GM12878 (cell line): ENCODE measurements at regions not wholly inside any gene's neighbourhood (a gene's known extent, or its start where the extent isn't known, plus 50 kb on each side); places are given as distances from the start of the nearest gene placed in this dataset.
A peak's percentile ranks its signal among the peaks of the same experiment; 100 is the strongest.

Experiments used
- ATF7 ChIP-seq: fragments of 450-650 bp; IDR thresholded peaks from 2 replicates; pipeline ENCODE4 v1.6.1; 2016; ENCODE audit warnings: low read depth, mild to moderate bottlenecking
- BRCA1 ChIP-seq: IDR thresholded peaks from 2 replicates; pipeline ENCODE4 v1.6.1; 2011; ENCODE audit warnings: low read depth, low read length, improper control_type of control experiment
- CBFB ChIP-seq: IDR thresholded peaks from 2 replicates; pipeline ENCODE4 v1.6.1; 2016; ENCODE audit warnings: antibody characterized with exemption, low read depth
- CHD4 ChIP-seq: fragments of 200-600 bp; sonication (generic); IDR thresholded peaks from 2 replicates; pipeline ENCODE4 v1.6.1; 2016; ENCODE audit warnings: mild to moderate bottlenecking
- ETV6 ChIP-seq, 2 experiments: fragments of 450-650 bp in 1 of 2; IDR thresholded peaks in 1 of 2; conservative IDR thresholded peaks in 1 of 2; 2 replicates each; pipeline ENCODE4 v1.6.1; 2014; ENCODE audit warnings: antibody characterized with exemption in 1 of 2, borderline replicate concordance in 1 of 2, low read depth in 1 of 2, mild to moderate bottlenecking in 1 of 2, moderate library complexity in 1 of 2
- GATAD2B ChIP-seq: fragments of 450-650 bp; conservative IDR thresholded peaks from 2 replicates; pipeline ENCODE4 v1.6.1; 2017; ENCODE audit warnings: low read depth, mild to moderate bottlenecking, moderate library complexity
- IKZF1 ChIP-seq: fragments of 450-650 bp; conservative IDR thresholded peaks from 2 replicates; pipeline ENCODE4 v1.6.1; 2017; ENCODE audit warnings: antibody characterized with exemption, mild to moderate bottlenecking
- IKZF2 ChIP-seq, 2 experiments: fragments of 450-650 bp; IDR thresholded peaks; 2 replicates each; pipeline ENCODE4 v1.6.1; 2017; ENCODE audit warnings: mild to moderate bottlenecking in 2 of 2, moderate library complexity in 2 of 2
- MEF2B ChIP-seq: fragments of 450-650 bp; IDR thresholded peaks from 2 replicates; pipeline ENCODE4 v1.6.1; 2018; ENCODE audit warnings: mild to moderate bottlenecking, moderate library complexity; ENCODE audit not compliant: partially characterized antibody, poor library complexity, severe bottlenecking
- NBN ChIP-seq: fragments of 450-650 bp; IDR thresholded peaks from 2 replicates; pipeline ENCODE4 v1.6.1; 2016
- NFYA ChIP-seq: IDR thresholded peaks from 2 replicates; pipeline ENCODE4 v1.6.1; 2011; ENCODE audit warnings: low read depth, mild to moderate bottlenecking, low read length, improper control_type of control experiment, borderline replicate concordance
- NR2F1 ChIP-seq: fragments of 450-650 bp; conservative IDR thresholded peaks from 2 replicates; pipeline ENCODE4 v1.6.1; 2017; ENCODE audit warnings: mild to moderate bottlenecking
- REST ChIP-seq: IDR thresholded peaks from 2 replicates; pipeline ENCODE4 v1.6.1; 2012; ENCODE audit warnings: mild to moderate bottlenecking, low read depth, low read length
- SMC3 ChIP-seq: IDR thresholded peaks from 2 replicates; pipeline ENCODE4 v1.6.1; 2011; ENCODE audit warnings: low read length, improper control_type of control experiment, borderline replicate concordance
- TAF1 ChIP-seq: IDR thresholded peaks from 2 replicates; pipeline ENCODE4 v1.6.1; 2011; ENCODE audit warnings: mild to moderate bottlenecking, low read depth, low read length, borderline replicate concordance
- TBL1XR1 ChIP-seq: IDR thresholded peaks from 2 replicates; pipeline ENCODE4 v1.6.1; 2012; ENCODE audit warnings: low read depth, low read length, improper control_type of control experiment
- TCF12 ChIP-seq: IDR thresholded peaks from 2 replicates; pipeline ENCODE4 v1.6.1; 2011; ENCODE audit warnings: low read depth, mild to moderate bottlenecking, low read length
- ZNF592 ChIP-seq: fragments of 450-650 bp; IDR thresholded peaks from 2 replicates; pipeline ENCODE4 v1.6.1; 2017; ENCODE audit warnings: mild to moderate bottlenecking, moderate library complexity

DNA sequence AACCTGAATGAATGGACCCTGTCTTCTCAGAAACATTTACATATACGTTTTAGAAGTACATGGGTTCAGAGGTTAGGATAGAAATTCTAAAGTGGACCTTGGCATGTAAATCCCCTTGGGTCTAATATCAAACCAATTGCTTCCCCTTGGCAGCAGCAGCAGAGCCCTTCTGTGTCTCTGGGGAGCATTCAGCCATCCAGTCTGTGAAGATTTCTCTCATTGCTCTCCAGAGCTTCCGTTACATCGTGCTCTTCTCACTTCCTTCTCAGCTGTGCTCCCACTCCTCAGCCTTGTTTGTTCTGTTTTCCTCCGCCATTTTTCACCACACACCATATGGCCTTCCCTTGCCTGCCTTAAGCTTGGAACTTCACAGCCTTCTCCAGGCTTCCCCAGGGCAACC lies 61.5 kb upstream of the ATP1B1 start (continued):
- TF ChIP-seq REST: no peak
- TF ChIP-seq MEF2B: peak; percentile 99
- TF ChIP-seq TCF12: 0 out of 2 replicates have a peak, but pooled peaks have one; percentile 62
- TF ChIP-seq IKZF1: peak; percentile 72
- peak in 1 of 2 experiments; percentile 60; a peak in 1 of 4 replicates for TF ChIP-seq ETV6 (conservative IDR thresholded peaks at IDR 0.05 in 1 of 2, IDR thresholded peaks at IDR 0.05 in 1 of 2; ENCODE audit: borderline replicate concordance in 1 of 2, low read depth in 1 of 2)
- peak; percentile 84 for TF ChIP-seq NR2F1
- peak; percentile 65 for TF ChIP-seq NBN
- TF ChIP-seq TAF1: no peak
- peak; percentile 88; the same call in 1 of the 2 replicates for TF ChIP-seq ZNF592
- TF ChIP-seq CHD4: no peak
- no peak for TF ChIP-seq CBFB
- peak; percentile 60 to 72; a peak in 2 of 4 replicates for TF ChIP-seq IKZF2 (IDR thresholded peaks at IDR 0.05)
- peak; percentile 98 for TF ChIP-seq GATAD2B
- TF ChIP-seq NFYA: no peak
- no peak for TF ChIP-seq BRCA1
- no peak for TF ChIP-seq TBL1XR1
- TF ChIP-seq SMC3: no peak
- peak; percentile 20; the same call in 1 of the 2 replicates for TF ChIP-seq ATF7
